ENCODE measurements at regions not wholly inside any gene's neighbourhood (a gene's known extent, or its start where the extent isn't known, plus 50 kb on each side); places are given as distances from the start of the nearest gene placed in this dataset.
A peak's percentile ranks its signal among the peaks of the same experiment; 100 is the strongest.

DNA sequence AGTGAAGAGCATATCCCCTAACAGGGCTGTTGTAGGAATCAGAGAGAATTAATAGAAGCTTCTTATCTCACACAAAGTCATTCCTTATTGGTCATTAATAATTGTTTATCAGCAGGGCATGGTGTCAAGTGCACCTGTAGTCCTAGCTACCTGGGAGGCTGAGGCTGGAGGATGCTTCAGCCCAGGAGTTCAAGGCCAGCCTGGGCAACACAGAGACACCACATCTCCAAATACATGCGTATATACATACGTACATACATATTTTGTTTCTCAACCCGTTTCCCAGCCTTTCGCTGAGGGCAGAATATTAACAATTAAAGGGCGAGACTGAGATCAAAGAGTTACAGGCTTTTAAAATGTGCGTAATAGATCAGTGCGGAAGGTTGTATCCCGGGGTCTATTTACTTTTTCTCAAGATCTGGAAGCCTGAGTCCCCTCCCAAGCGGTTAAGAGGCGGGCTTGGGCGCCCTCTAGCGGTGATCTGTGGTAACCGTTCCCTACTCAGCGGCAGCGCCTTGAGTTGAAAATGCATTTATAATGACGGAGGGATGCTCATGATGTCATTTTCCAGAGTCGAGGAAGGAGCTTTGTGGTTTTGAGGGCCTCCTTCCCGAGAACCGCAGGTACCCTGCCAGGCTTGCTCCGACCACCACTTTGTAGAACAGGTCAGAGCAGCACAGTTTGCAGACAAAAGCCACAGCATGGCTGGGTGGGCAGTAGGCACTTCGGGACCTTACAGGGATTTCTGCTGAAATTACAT, 169.6 kb upstream of the GPR12 start:
- no peak overlapping the region for H3K27ac ChIP-seq (ENCODE audit: low read depth, low read length)
- POLR2A ChIA-PET (ENCODE audit: partially characterized antibody), result interaction anchor here (0.5 to 1.2 kb wide), 2 partner anchors 57 to 578 kb away, joined by 3 read pairs; no protein-coding TSS in a partner anchor
- TF ChIP-seq HDAC6 (IDR thresholded peaks at IDR 0.05; ENCODE audit: low read depth, low read length), result no peak
- TF ChIP-seq SIRT6 (IDR thresholded peaks at IDR 0.05; ENCODE audit: low read length), result no peak
- TF ChIP-seq, protein P1, sequence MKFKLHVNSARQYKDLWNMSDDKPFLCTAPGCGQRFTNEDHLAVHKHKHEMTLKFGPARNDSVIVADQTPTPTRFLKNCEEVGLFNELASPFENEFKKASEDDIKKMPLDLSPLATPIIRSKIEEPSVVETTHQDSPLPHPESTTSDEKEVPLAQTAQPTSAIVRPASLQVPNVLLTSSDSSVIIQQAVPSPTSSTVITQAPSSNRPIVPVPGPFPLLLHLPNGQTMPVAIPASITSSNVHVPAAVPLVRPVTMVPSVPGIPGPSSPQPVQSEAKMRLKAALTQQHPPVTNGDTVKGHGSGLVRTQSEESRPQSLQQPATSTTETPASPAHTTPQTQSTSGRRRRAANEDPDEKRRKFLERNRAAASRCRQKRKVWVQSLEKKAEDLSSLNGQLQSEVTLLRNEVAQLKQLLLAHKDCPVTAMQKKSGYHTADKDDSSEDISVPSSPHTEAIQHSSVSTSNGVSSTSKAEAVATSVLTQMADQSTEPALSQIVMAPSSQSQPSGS (IDR thresholded peaks at IDR 0.05; ENCODE audit: low read length), result peak; percentile 80
- TF ChIP-seq TEAD4 (IDR thresholded peaks at IDR 0.05; ENCODE audit: low read depth, low read length), result no peak
- TF ChIP-seq POU5F1 (IDR thresholded peaks at IDR 0.05; ENCODE audit: low read depth, low read length), result no peak
- no peak for TF ChIP-seq NRF1 (IDR thresholded peaks at IDR 0.05; ENCODE audit: low read depth, low read length)
- no peak for TF ChIP-seq ZNF274 (IDR thresholded peaks at IDR 0.05; ENCODE audit: borderline replicate concordance, extremely low read depth, low read length)
- no peak for TF ChIP-seq TCF12 (IDR thresholded peaks at IDR 0.05; ENCODE audit: low read depth, low read length)
- no peak; a peak in 1 of 3 replicates for TF ChIP-seq POLR2A (IDR thresholded peaks at IDR 0.05; ENCODE audit: control extremely low read depth in 1 of 2, low read depth in 2 of 2, low read length in 2 of 2)
- no peak for TF ChIP-seq EZH2 (IDR thresholded peaks at IDR 0.05; ENCODE audit: low read depth, low read length, severe bottlenecking)
- TF ChIP-seq HDAC2 (IDR thresholded peaks at IDR 0.05; ENCODE audit: borderline replicate concordance in 1 of 2, low read depth in 2 of 2, low read length in 2 of 2), result no peak

More for the DNA sequence above, 169.6 kb upstream of the GPR12 start:
- Histone ChIP-seq H4K91ac (replicated peaks; ENCODE audit: insufficient read length, low read length) (no peak overlapping the region), H3K9me3 (ENCODE audit: insufficient read depth in 2 of 2, low read depth in 1 of 2, low read length in 1 of 2) (no peaks in the 10 kb centered on the region), H3K4me2 (ENCODE audit: insufficient read depth in 1 of 2, low read depth in 2 of 2, low read length in 2 of 2) (peak overlapping the region; percentile 31 to 76), H3K14ac (ENCODE audit: insufficient read length) (no peak overlapping the region), H3K4me1 (replicated peaks in 1 of 4; ENCODE audit: control insufficient read depth in 3 of 4, insufficient read depth in 4 of 4, low read length in 3 of 4) (peaks cover 0 to 3% (median 0%) of the 10 kb centered on the region in 4 experiments; a peak in 1 of 7 replicates), H3K23ac (ENCODE audit: insufficient read length) (no peak overlapping the region), H3K79me1 (ENCODE audit: low read depth, low read length) (no peaks in the 10 kb centered on the region), H3K4me3 (ENCODE audit: extremely low read depth in 1 of 4, insufficient read depth in 2 of 4, low read depth in 3 of 4, low read length in 4 of 4) (peak overlapping the region in 3 of 4 experiments; percentile 20 to 51 (median 23); a peak in 4 of 8 replicates), H3K23me2 (ENCODE audit: low read depth, low read length) (0 out of 2 replicates have a peak, but pooled peaks cover 2% of the 10 kb centered on the region), H3K27me3 (replicated peaks in 1 of 4; ENCODE audit: control insufficient read depth in 3 of 4, extremely low read depth in 1 of 4, insufficient read depth in 3 of 4, low read length in 3 of 4) (no peaks in the 10 kb centered on the region), H2BK15ac (ENCODE audit: low read length) (0 out of 2 replicates have a peak overlapping the region, but pooled peaks have one; percentile 83), H3K9ac (replicated peaks in 1 of 4; ENCODE audit: extremely low read depth in 1 of 4, low read depth in 3 of 4, low read length in 3 of 4) (no peak overlapping the region; a peak in 1 of 7 replicates), H4K20me1 (replicated peaks in 1 of 2; ENCODE audit: control insufficient read depth in 1 of 2, insufficient read depth in 2 of 2, low read length in 2 of 2) (no peaks in the 10 kb centered on the region), H3K79me2 (ENCODE audit: control insufficient read depth in 1 of 2, insufficient read depth in 2 of 2, low read length in 2 of 2) (no peaks in the 10 kb centered on the region), H2AK5ac (ENCODE audit: low read depth, low read length) (no peak overlapping the region), H3K56ac (replicated peaks; ENCODE audit: insufficient read length, low read depth, low read length) (no peak overlapping the region), H2BK120ac (replicated peaks; ENCODE audit: low read depth, low read length) (no peak overlapping the region), H4K5ac (ENCODE audit: insufficient read length, low read depth, low read length) (no peak overlapping the region), H2AFZ (ENCODE audit: low read length) (peak overlapping the region; percentile 99), H3K36me3 (ENCODE audit: control insufficient read depth in 2 of 4, insufficient read depth in 4 of 4, low read length in 3 of 4) (no peaks in the 10 kb centered on the region), H3K4ac (replicated peaks; ENCODE audit: insufficient read length, low read depth, low read length) (no peak overlapping the region), H2BK5ac (ENCODE audit: low read depth, low read length) (no peak overlapping the region), H4K8ac (ENCODE audit: extremely low read depth, insufficient read depth, low read length) (peak overlapping the region; percentile 88; the same call in 1 of the 2 replicates), H2BK12ac (ENCODE audit: low read depth, low read length) (no peak overlapping the region), H2BK20ac (ENCODE audit: low read length) (no peak overlapping the region), H3K18ac (ENCODE audit: extremely low read depth, low read length) (no peak overlapping the region)
- WGBS, 2 experiments (ENCODE audit: extremely low coverage in 1 of 2, insufficient coverage in 1 of 2, insufficient read length in 1 of 2, insufficient replicate concordance in 2 of 2, low coverage in 1 of 2, low lambda C conversion rate in 2 of 2, missing lambda C conversion rate in 1 of 2), result 21% methylated on average over 21 of the region's 21 CpGs; no CpG with 5 or more reads in 1 of the 2 experiments
- DNase-seq (ENCODE audit: low read depth in 1 of 2, low spot score in 2 of 2), result peak; percentile 56 to 96
- peak; percentile 86 for FAIRE-seq
- CTCF ChIA-PET (ENCODE audit: partially characterized antibody), result interaction anchor here (0.6 to 3.4 kb wide), 37 partner anchors 10 to 745 kb away, joined by 3 to 32 read pairs (median 3); no protein-coding TSS in a partner anchor

Measured in H1 (cell line).